GM19463 (cell line): ENCODE measurements at regions not wholly inside any gene's neighbourhood (a gene's known extent, or its start where the extent isn't known, plus 50 kb on each side); places are given as distances from the start of the nearest gene placed in this dataset.
"Not testable (repeated sequence)": the region's sequence is repeated elsewhere in the genome, so short reads cannot be mapped to it uniquely, and the experiment has no call there.

ENCODE experiments used
- ATAC-seq: cut with Tn5 transposase; IDR thresholded peaks from one replicate; pipeline ENCODE4 v1.9.1; 2021; ENCODE audit warnings: mild to moderate bottlenecking, moderate library complexity; ENCODE audit not compliant: unreplicated experiment

DNA sequence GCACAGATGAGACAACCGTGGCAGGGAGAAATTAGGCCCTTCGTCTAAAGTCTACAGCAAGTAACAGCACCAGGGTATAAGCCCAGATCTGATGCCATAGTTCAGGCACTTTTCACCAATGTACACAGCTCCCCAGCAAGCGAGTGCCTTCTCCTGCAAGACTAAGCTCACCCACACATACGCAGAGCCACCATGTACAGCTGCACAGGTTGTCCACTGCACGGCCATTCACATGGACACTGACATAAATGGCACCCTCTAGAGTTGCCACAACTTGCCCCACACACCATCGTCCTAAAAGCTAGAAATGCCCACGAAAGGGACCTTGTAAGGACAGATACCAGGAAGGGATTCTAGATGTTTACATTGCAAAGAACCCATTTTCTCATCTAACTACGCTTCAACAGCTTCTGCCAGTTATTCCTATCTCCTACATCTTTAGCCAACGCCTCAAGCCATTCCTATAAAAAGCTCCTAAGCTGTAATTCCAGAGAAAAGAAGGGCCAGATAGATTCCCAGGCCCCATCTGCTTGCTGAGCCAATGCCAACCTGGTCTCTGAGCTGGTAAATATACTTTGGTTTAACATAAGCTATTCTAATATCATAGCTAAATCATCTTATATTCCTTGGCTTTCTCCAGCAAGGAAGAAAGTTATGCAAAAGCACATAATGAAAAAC is 174.0 kb upstream of the KAZN start:
- ATAC-seq, result no peak

DNA sequence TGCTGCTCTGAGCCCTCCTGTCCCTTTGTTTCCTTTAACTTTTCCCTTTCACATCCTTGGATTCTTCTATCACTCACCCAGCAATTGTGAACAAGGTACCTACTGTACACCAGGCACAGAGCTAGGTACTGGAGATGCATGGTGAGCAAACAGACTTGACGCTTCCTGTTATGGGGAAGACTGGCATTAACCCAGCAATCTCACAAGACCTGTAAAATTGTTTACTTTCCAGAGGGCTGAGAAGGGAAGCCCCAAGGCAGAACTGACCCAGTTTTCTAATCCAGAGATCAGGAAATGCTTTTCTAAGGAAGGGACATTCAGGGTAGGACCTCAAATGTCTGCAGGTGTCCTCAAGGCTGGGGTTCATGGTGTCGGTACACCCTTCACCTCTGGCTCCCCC is 171.6 kb upstream of the KAZN start:
- no peak for ATAC-seq

DNA sequence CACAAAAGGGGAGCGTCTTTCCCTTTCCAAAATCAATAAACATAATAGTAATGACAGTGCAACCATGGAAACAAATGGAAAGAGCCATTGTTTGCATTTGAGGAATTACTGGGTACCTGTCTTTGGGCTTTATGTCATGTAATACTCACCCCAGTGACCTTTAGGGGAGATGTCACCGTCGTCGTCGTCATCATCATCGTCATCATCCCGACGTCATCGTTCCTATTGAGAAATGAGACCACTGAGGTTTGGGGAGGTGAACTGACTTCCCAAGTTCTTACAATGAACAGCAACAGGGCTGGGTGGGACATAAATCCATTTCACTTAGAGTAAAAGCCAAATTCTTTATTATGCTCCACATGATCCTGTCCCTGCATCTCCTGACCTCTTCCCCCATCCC is 168.9 kb upstream of the KAZN start:
- ATAC-seq, result no peak

DNA sequence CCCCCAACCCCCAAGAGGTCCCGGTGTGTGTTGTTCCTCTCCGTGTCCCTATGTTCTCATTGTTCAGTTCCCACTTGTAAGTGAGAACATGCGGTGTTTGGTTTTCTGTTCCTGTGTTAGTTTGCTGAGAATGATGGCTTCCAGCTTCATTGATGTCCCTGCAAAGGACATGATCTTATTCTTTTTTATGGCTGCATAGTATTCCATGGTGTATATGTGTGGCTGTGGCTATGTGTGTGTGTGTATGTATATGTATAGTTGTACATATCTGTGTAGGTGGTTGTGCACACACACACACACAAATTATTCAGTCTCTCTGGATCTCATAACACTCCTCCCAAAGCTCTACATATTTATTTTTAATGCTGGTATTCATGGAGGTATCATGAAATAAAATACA is 165.8 kb upstream of the KAZN start:
- ATAC-seq, result not testable (repeated sequence)

DNA sequence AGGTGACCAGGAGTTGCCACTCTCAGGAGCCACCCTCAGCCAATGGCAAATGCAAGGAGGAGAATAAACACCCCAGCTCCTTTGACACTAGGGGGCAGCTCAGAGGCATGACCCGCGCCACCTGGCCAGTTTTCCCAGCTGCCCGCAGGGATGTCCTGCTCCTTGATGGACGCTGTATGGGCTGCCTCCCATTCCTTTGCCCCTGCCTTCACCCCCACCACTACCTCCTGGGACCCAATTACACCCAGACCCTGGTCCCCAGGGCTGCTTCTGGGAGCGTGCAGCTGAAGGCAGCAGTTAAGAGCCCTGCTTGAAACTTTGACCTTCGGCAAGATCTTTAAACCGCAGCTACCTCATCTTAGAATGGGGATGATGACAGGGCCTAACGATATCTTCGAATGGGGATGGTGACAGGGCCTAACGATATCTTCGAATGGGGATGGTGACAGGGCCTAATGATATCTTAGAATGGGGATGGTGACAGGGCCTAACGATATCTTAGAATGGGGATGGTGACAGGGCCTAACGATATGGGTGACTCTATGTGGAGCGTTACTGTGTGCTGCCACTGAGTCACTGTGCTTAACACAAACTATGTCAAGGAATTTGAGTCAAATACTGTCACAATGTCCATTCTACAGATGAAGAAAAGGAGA is 163.0 kb upstream of the KAZN start:
- ATAC-seq, result no peak

DNA sequence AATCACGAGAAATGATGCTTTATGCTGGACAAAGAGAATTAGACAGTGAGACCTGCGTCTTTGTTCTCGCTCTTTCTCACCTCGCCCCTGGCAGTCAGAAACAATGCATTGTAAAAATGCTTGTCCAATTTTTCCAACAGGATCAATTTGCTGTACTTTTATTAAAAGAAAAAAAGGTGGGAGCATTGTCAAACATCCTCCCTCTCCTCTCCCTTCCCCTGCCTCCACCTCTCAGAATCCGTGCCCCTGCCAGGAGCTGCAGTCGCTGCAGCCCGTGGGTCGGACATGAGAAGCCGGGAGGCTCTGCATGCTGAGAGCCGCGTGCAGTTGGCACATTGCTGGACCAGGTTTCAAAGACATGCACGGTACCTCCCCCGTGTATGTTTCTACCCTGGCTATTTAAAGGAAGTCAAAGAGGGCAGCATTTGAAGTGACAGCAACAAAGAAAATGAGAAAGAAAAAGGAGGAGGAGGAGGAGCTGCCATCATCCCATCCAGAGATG is 161.0 kb upstream of the KAZN start:
- ATAC-seq, result no peak

DNA sequence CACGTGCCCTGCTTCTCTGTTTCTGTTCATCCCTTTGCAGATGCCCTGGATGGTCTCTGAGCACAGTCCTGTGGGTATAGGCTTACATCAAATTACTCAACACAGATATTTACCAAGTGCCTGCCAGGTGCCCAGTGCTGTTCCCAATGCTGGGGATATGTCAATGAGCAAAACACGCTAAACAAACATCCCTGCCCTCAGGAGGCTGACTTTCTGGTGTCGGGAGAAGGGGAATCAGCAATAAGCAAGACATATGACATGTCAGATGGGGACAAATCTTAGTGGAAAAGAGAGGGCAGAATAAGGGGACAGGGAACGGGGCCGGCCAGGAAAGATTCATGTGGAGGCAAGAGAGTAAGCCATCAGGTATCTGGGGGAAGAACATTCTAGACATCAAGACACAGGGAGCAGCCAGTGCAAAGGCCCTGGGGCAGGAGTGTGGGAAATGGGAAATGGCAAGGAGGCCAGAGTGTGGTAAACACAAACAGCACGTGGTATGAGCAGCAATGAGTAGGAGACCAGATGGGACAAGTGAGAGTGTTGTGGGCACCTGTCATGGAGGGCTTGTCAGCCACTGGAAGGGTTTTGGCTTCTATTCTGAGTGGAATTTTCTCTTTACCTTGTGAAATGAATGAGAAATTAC is 160.2 kb upstream of the KAZN start:
- ATAC-seq, result no peak

DNA sequence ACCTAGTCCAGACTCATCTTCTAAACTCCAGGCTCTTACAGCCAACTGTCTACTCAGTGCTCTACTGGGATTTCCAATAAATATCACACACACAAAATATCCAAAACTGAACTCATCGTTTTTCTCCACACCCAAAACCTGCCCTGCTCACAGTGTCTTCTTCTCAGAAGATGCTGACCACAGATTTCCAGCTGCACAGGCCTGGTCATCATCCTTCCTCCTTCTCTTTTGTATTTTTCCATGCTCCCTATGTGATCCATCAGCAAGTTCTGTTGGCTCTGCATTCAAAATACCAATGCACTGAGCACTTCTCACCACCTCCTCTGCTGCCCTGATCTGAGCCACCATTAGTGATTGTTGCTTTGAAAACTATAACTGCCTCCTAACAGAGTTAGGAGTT is 159.5 kb upstream of the KAZN start:
- ATAC-seq, result no peak

DNA sequence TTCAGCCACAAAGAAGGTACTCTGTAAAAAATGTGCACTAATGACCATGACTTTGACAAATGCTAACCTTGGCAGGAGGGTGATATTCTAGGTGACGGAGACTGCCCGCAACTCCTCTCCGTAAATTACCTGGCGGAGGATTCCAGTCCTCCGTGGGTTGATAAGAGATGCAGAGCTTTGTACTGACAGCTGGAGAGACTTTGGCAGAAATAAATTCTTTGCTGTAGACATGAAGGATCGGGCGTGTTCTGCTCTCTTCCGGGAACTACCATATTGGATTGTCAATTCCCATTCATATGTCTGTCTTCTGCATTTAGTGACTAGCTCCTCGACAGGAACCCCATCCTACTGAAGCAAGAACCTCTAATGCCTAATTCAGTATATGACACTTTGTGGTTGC is 158.3 kb upstream of the KAZN start:
- ATAC-seq, result no peak

DNA sequence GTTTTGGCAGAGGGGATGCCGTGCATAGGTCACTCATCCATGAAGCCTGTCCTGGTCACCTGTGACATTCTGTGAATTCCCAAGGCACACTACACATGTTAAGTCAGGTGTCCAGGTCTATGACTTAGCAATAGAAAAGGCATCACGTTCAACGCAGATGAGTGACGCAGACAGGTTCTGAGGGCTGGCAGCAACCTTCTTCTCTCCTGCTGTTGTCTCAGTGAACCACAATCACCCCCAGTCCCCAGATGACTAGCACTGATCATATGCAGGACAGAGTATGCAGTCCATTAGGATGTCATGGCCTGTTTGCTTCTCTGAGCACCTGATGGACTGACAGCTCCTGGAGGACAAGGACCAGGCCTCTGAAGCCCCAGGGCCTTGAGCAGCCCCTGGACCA is 157.8 kb upstream of the KAZN start:
- ATAC-seq, result no peak

DNA sequence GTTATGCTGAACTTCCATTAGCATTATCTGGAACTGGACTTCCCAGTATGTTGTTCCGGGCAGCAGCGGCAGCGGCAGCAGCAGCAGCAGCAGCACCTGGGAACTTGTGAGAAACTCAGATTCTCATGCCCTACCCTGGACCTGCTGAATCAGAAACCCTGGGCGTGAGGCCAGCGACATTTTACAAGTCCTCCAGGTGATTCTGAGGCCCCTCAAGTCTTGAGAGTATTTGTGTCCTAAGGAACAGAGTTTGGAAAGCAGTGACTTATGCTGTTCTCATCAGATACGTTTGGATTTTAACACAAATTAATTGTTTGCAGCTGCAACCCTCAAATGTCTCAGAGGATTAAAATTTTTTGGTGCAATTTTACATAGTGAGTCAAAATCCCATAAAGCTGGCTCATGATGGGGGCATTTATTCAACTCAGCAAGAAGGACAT is 157.2 kb upstream of the KAZN start:
- ATAC-seq, result no peak

DNA sequence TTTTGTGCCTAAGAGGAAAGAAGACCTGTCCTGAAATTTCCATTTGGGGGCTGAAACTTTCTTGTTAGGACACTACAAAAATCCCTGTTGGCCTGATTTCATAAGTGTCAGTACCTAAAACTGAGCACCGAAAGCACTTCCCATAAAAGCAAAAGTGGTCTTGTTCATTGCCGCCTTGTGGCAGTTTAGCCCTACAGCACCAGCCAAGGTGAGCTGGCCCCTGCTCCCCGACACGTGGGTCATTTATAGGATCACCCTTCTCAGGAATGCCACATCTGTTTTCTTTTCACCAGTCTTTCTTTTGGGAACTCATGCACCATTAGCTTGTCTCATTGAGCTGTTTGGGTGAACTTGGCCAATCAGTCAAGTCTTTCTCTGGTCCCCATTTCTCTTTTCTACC is 155.8 kb upstream of the KAZN start:
- ATAC-seq, result no peak

DNA sequence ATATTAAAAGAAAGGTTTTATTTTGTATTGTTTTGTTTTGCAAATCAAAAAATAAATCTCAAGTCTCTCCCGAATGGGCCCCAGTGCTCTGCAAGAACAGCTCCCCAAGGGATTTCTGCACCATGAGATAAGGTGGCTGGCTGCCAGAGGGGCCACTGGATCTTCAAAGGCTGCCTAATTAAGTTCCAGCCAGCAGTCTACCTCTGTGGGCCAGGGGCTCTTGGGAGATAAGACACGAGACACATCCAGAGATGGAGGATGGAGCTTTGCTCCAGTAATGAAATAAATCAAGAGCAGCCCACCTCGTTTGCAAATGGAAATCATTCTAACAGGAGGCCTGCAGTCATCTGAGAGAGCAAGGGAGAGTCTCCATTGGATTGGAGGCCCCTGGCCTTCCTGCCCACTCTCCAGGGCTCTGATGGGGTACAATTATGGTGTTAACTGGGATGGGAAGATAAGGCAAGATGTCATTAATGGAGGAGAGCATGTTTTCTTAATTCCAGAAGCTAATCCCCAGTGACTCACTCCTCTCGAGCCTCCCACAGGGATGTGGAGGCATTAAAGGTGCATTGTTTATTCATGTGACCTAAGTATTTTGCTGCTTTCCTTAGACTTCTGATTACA is 155.2 kb upstream of the KAZN start:
- no peak for ATAC-seq

DNA sequence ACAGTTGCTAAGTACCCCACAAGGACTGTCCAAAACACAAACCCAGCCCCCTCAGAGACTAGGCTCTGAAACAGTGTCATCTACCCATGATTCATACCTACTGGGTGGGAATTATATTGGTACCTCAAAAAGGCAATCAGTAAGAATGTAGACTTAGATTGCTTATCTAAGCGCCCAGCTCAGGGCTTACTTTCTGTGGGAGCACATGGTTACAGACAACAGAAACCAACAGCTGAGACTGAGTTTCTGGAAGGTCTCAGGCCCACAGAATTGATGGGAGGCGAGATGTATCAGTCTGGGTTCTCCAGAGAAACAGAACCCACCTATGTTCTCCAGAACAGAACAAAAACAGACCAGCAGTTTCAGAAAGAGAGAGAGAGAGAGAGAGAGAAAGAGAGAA is 147.3 kb upstream of the KAZN start:
- ATAC-seq, result no peak

DNA sequence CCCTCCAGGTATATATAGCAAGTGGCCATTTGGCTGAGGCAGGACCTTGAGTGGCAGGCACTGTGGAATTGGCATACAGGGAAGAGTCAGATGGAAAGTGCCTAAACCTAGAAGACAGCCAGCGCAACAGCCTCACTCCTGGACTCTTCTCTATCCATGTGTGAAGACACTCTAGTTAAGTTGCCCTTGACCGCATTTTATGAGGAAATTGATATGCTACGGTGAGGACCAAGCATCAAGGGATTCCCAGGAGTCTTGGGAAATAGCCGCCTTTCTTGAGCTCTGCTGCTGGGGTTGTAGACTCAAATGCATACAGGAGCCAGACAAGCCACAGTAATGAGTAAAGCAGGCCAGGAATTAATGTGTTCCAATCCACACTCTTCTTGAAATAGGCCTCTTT is 145.9 kb upstream of the KAZN start:
- no peak for ATAC-seq

DNA sequence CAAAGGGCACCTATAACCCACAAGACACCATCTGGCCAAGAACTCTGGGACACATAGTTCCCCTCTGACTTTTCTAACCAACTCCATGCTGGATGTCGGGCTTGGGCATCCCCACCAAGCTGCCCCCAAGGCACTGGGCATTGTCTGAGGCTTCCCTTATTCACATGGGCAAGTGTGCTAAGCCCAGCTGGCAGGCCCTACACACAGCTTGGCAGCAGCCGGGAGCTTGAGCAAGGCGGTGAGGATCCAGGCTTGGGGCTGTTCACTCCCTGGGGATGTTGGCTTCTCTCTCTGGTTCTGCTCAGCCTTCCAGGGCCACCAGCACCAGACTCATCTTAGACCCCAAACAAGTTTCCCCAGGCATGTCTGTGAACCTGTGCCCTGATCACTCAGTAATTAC is 138.3 kb upstream of the KAZN start:
- ATAC-seq, result no peak

DNA sequence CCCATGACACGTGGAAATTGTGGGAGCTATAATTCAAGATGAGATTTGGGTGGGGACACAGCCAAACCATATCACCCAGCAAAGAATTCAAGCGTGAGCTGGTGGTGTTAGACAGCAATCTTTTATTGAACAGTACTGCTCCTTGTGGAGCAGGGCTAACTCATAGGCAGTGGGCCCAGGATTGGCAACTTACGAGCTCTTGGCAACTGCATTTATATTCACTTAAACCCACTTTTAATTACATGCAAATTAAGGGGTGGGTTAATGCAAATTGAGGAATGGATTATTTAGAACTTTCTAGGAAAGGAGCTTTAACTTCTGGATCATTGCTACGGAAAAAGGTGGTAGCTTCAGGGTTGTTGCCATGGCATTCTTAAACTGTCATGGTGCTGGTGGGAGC is 135.6 kb upstream of the KAZN start:
- no peak for ATAC-seq

DNA sequence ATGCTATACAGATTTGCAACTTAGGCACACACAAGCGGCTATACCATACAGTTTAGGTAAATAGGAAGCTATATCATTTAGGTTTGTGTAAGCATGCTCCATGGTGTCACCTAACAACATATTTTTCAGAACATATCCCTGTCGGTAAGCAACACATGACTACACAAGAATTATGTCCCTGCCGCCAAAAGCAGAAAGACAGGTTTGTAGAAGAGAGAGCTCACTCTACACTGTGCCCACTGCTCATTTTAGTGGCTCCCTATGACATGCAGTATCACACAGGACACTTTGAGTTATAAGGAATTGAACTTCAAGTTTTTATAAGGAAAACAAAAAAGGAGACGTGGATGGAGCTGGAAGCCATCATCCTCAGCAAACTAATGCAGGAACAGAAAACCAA is 132.5 kb upstream of the KAZN start:
- ATAC-seq, result no peak

DNA sequence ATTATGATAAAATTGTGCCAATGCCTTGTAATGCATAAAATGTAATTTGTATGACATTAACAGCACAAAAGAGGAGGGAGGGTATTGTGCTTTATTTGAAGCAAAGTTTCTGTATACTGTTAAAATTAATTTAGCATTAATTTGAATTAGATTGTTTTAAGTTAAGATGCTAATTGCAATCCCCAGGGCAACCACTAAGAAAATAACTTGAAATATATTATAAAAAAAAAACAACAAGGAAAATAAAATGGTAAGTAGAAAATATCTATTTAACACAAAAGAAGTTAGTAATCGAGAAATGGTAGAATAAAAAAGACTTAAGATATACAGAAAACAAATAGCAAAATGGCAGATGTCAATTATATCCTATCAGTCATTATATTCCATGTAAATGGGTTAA is 131.4 kb upstream of the KAZN start:
- no peak for ATAC-seq

DNA sequence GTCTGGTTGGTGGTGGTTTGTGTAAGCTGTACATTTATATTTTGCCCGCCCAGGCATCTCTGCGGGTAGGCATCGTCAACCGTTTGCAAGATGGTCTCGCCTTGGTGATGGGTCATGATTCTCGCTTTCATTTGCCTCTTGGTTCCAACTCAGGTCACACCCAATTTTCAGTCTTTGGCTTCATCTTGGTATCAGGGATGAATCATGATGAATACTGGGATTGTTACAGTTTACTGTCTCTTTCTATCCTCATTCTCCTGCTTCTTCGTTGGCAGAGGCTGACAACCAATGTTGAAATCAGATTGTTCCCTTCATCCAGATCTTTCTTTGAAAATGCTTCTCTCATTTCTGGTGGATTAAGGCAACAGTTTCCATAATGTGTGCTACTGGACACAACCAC is 129.7 kb upstream of the KAZN start:
- no peak for ATAC-seq

DNA sequence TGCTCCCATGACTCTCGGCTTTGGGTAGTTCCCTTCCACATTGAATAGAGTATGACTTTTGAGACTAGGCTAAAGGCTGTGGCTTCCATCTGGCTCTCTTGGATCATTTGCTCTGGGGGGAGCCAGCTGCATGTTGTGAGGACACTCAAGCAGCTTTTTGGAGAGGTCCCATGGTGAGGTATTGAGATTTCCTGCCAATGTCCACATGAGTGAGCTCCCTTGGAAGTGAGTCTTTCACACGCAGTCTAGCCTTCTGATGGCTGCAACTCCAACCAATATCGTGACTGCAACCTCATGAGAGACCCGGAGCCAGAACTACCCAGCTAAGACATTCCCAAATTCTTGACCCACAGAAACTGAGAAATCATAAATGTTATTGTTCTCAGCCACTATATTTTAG is 127.7 kb upstream of the KAZN start:
- no peak for ATAC-seq

DNA sequence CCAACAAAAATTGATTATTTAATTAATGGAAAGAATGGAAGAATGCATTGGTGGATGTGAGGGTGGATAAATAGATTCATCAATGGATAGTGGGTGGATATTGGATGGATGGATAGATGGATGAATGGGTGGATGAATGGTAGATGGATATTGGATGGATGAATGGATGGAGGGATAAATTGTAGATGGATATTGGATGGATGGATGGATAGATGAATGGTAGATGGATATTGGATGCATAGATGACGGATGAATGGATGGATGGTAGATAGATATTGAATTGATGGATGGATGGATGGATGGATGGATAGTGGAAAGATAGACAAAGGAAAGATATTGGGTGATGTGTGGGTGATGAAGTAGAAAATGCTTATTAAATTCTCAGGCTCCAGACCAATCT is 123.6 kb upstream of the KAZN start:
- no peak for ATAC-seq
